H1 (cell line): ENCODE measurements at regions not wholly inside any gene's neighbourhood (a gene's known extent, or its start where the extent isn't known, plus 50 kb on each side); places are given as distances from the start of the nearest gene placed in this dataset.

Source experiments
- CTCF ChIA-PET: fragments of 300-600 bp; sonication (Branson Sonifier 250); formaldehyde crosslinking; loops from one replicate; lab custom pipeline; 2021; ENCODE audit not compliant: partially characterized antibody; lab: Charles Lee
- POLR2A ChIA-PET: fragments of 300-600 bp; sonication (Branson Sonifier 250); formaldehyde crosslinking; loops from one replicate; lab custom pipeline; 2021; ENCODE audit warnings: inconsistent platforms; ENCODE audit not compliant: partially characterized antibody; lab: Charles Lee
- DNase-seq, 2 experiments: peaks; one replicate each; pipeline versions ENCODE4 v3.0.0 to v3.0.0-alpha.2; 2010 to 2022; ENCODE audit warnings: low spot score in 2 of 2, low read depth in 1 of 2, mixed read lengths in 1 of 2
- FAIRE-seq: peaks from 2 replicates; lab custom pipeline; 2011; peaks lifted over from hg19 to GRCh38; lab: Jason Lieb, UNC
- H2AFZ ChIP-seq: 2 replicates; pipeline ENCODE4 v1.8.1; 2012; ENCODE audit warnings: low read length, inconsistent platforms
- H2AK5ac ChIP-seq: 2 replicates; pipeline ENCODE4 v1.6.1; 2013; ENCODE audit warnings: low read depth, low read length
- H2BK120ac ChIP-seq: replicated peaks from 2 replicates; pipeline ENCODE3; 2013; ENCODE audit warnings: low read depth, low read length, inconsistent platforms
- H2BK12ac ChIP-seq: 2 replicates; pipeline ENCODE4 v1.6.1; 2013; ENCODE audit warnings: low read depth, low read length
- H2BK15ac ChIP-seq: 2 replicates; pipeline ENCODE4 v1.6.1; 2013; ENCODE audit warnings: low read length
- H2BK20ac ChIP-seq: 2 replicates; pipeline ENCODE4 v1.6.1; 2013; ENCODE audit warnings: low read length
- H2BK5ac ChIP-seq: 2 replicates; pipeline ENCODE4 v1.6.1; 2013; ENCODE audit warnings: low read depth, low read length
- H3K14ac ChIP-seq: 2 replicates; pipeline ENCODE4 v1.6.1; 2013; ENCODE audit warnings: inconsistent platforms; ENCODE audit not compliant: insufficient read length
- H3K18ac ChIP-seq: 2 replicates; pipeline ENCODE4 v1.6.1; 2013; ENCODE audit warnings: low read length; ENCODE audit errors: extremely low read depth
- H3K23ac ChIP-seq: 2 replicates; pipeline ENCODE4 v1.6.1; 2013; ENCODE audit warnings: inconsistent platforms; ENCODE audit not compliant: insufficient read length
- H3K23me2 ChIP-seq: 2 replicates; pipeline ENCODE4 v1.6.1; 2013; ENCODE audit warnings: low read depth, low read length
- H3K27ac ChIP-seq: 2 replicates; pipeline ENCODE4 v1.6.1; 2011; ENCODE audit warnings: low read depth, low read length, inconsistent platforms
- H3K27me3 ChIP-seq, 4 experiments: replicated peaks in 1 of 4; 1 replicate in 1 of 4; 2 replicates in 3 of 4; pipeline versions ENCODE4 v1.6.1 to v1.8.1; 2011 to 2013; ENCODE audit warnings: low read length in 3 of 4, mild to moderate bottlenecking in 3 of 4, inconsistent platforms in 2 of 4, mixed read lengths in 2 of 4, moderate library complexity in 1 of 4; ENCODE audit not compliant: control insufficient read depth in 3 of 4, insufficient read depth in 3 of 4; ENCODE audit errors: extremely low read depth in 1 of 4
- H3K36me3 ChIP-seq, 4 experiments: 2 replicates each; pipeline versions ENCODE4 v1.6.1 to v1.8.1; 2011 to 2013; ENCODE audit warnings: mild to moderate bottlenecking in 4 of 4, low read length in 3 of 4, moderate library complexity in 2 of 4, control low read depth in 1 of 4, inconsistent platforms in 1 of 4; ENCODE audit not compliant: insufficient read depth in 4 of 4, control insufficient read depth in 2 of 4
- H3K4ac ChIP-seq: replicated peaks from 2 replicates; pipeline ENCODE3; 2013; ENCODE audit warnings: low read length, low read depth, mixed read lengths, inconsistent platforms; ENCODE audit not compliant: insufficient read length
- H3K4me1 ChIP-seq, 4 experiments: replicated peaks in 1 of 4; 1 replicate in 1 of 4; 2 replicates in 3 of 4; pipeline versions ENCODE4 v1.6.1 to v1.8.1; 2011 to 2013; ENCODE audit warnings: low read length in 3 of 4, inconsistent platforms in 2 of 4, mixed read lengths in 1 of 4; ENCODE audit not compliant: insufficient read depth in 4 of 4, control insufficient read depth in 3 of 4
- H3K4me2 ChIP-seq, 2 experiments: 2 replicates each; pipeline versions ENCODE4 v1.6.1 to v1.8.1; 2011 to 2013; ENCODE audit warnings: low read depth in 2 of 2, low read length in 2 of 2, control low read depth in 1 of 2, inconsistent platforms in 1 of 2, mild to moderate bottlenecking in 1 of 2; ENCODE audit not compliant: insufficient read depth in 1 of 2
- H3K4me3 ChIP-seq, 4 experiments: fragments of 200-600, 300-600 bp in 1 of 4; sonication (generic), shearing (Covaris generic), sonication (Bioruptor Twin) in 1 of 4; 2 replicates each; pipeline versions ENCODE4 v1.5.1 to v1.8.1; 2011 to 2016; ENCODE audit warnings: low read length in 4 of 4, low read depth in 3 of 4, control low read depth in 2 of 4, inconsistent platforms in 2 of 4, mild to moderate bottlenecking in 2 of 4, mixed read lengths in 1 of 4, moderate library complexity in 1 of 4; ENCODE audit not compliant: insufficient read depth in 2 of 4; ENCODE audit errors: extremely low read depth in 1 of 4
- H3K56ac ChIP-seq: replicated peaks from 2 replicates; pipeline ENCODE3; 2013; ENCODE audit warnings: low read depth, mild to moderate bottlenecking, mixed read lengths, low read length, inconsistent platforms; ENCODE audit not compliant: insufficient read length
- H3K79me1 ChIP-seq: 2 replicates; pipeline ENCODE4 v1.6.1; 2013; ENCODE audit warnings: low read depth, low read length, control low read depth
- H3K79me2 ChIP-seq, 2 experiments: 2 replicates each; pipeline versions ENCODE4 v1.6.1 to v1.8.1; 2012 to 2013; ENCODE audit warnings: low read length in 2 of 2, mild to moderate bottlenecking in 2 of 2, inconsistent platforms in 1 of 2; ENCODE audit not compliant: insufficient read depth in 2 of 2, control insufficient read depth in 1 of 2
- H3K9ac ChIP-seq, 4 experiments: replicated peaks in 1 of 4; 1 replicate in 1 of 4; 2 replicates in 3 of 4; pipeline versions ENCODE4 v1.6.1 to v1.8.1; 2011 to 2013; ENCODE audit warnings: low read depth in 3 of 4, low read length in 3 of 4, control low read depth in 2 of 4, mild to moderate bottlenecking in 2 of 4, moderate library complexity in 2 of 4, inconsistent platforms in 1 of 4; ENCODE audit errors: extremely low read depth in 1 of 4
- H3K9me3 ChIP-seq, 2 experiments: 2 replicates each; pipeline versions ENCODE4 v1.6.1 to v1.8.1; 2012 to 2013; ENCODE audit warnings: mild to moderate bottlenecking in 2 of 2, moderate library complexity in 2 of 2, control low read depth in 1 of 2, inconsistent platforms in 1 of 2, low read depth in 1 of 2, low read length in 1 of 2, mixed read lengths in 1 of 2; ENCODE audit not compliant: insufficient read depth in 2 of 2
- H4K20me1 ChIP-seq, 2 experiments: replicated peaks in 1 of 2; 2 replicates each; pipeline versions ENCODE3 to v1.8.1; 2011 to 2013; ENCODE audit warnings: inconsistent platforms in 2 of 2, low read length in 2 of 2, mild to moderate bottlenecking in 1 of 2; ENCODE audit not compliant: insufficient read depth in 2 of 2, control insufficient read depth in 1 of 2
- H4K5ac ChIP-seq: 2 replicates; pipeline ENCODE4 v1.6.1; 2013; ENCODE audit warnings: low read length, low read depth, mixed read lengths, inconsistent platforms; ENCODE audit not compliant: insufficient read length
- H4K8ac ChIP-seq: 2 replicates; pipeline ENCODE4 v1.8.0; 2013; ENCODE audit warnings: mild to moderate bottlenecking, moderate library complexity, low read length, inconsistent platforms; ENCODE audit not compliant: insufficient read depth; ENCODE audit errors: extremely low read depth
- H4K91ac ChIP-seq: replicated peaks from 2 replicates; pipeline ENCODE3; 2013; ENCODE audit warnings: low read length, mixed read lengths, inconsistent platforms; ENCODE audit not compliant: insufficient read length
- CBX8 ChIP-seq: fragments of 300-800, 300-1000 bp; sonication (generic); IDR thresholded peaks from 2 replicates; pipeline ENCODE4 v1.7.1; 2016; ENCODE audit warnings: low read depth, low read length, borderline replicate concordance
- CHD2 ChIP-seq: IDR thresholded peaks from 2 replicates; pipeline ENCODE4 v1.6.1; 2012; ENCODE audit warnings: low read length, improper control_type of control experiment
- MAX ChIP-seq: IDR thresholded peaks from 2 replicates; pipeline ENCODE4 v1.6.1; 2012; ENCODE audit warnings: inconsistent platforms
- TCF12 ChIP-seq: IDR thresholded peaks from 2 replicates; pipeline ENCODE4 v1.6.1; 2011; ENCODE audit warnings: low read depth, mild to moderate bottlenecking, low read length
- WGBS, 2 experiments: shearing (Covaris generic) in 1 of 2; methylation state at CpG; one replicate each; pipeline versions ENCODE4 v1.1.6 to v1.1.7; 2013 to 2015; ENCODE audit warnings: low lambda C conversion rate in 2 of 2, mixed read lengths in 2 of 2, inconsistent platforms in 1 of 2, low coverage in 1 of 2, missing lambda C conversion rate in 1 of 2; ENCODE audit not compliant: insufficient replicate concordance in 2 of 2, insufficient coverage in 1 of 2, insufficient read length in 1 of 2; ENCODE audit errors: extremely low coverage in 1 of 2, missing lambda C conversion rate in 1 of 2; 5-methylcytosine and 5-hydroxymethylcytosine counted together

GRCh38 chr12:25645427-25645826 lies 92.3 kb upstream of the LMNTD1 start:
- Histone ChIP-seq H3K23ac (no peak overlapping the region), H3K9me3 (no peaks in the 10 kb centered on the region), H3K4me1 (peaks cover 0 to 4% (median 1%) of the 10 kb centered on the region in 4 experiments; a peak in 1 of 7 replicates), H3K4me3 (no peak overlapping the region), H4K5ac (no peak overlapping the region), H2BK15ac (no peak overlapping the region), H3K79me2 (no peaks in the 10 kb centered on the region), H3K27ac (no peak overlapping the region), H3K9ac (no peak overlapping the region), H2AK5ac (no peak overlapping the region), H3K79me1 (no peaks in the 10 kb centered on the region), H3K4me2 (no peak overlapping the region), H2AFZ (no peak overlapping the region)
- POLR2A ChIA-PET = no interaction called here
- CTCF ChIA-PET = interaction anchor here (0.7 to 1.3 kb wide), 3 partner anchors 9 to 447 kb away, joined by 3 to 5 read pairs (median 3); no protein-coding TSS in a partner anchor
- no peak for FAIRE-seq
- TF ChIP-seq TCF12 (no peak), CBX8 (no peak), CHD2 (no peak), MAX (no peak)
- TF ChIP-seq, all 59 proteins: peak for 0
- no peaks in the 10 kb centered on the region for H3K27me3 ChIP-seq
- H3K14ac ChIP-seq = no peak overlapping the region
- H2BK12ac ChIP-seq = no peak overlapping the region
- no peaks in the 10 kb centered on the region for H3K36me3 ChIP-seq
- H2BK5ac ChIP-seq = no peak overlapping the region
- H2BK20ac ChIP-seq = no peak overlapping the region
- H4K8ac ChIP-seq = no peak overlapping the region
- 80% methylated on average over 4 of the region's 4 CpGs; no CpG with 5 or more reads in 1 of the 2 experiments for WGBS, 2 experiments
- no peak overlapping the region for H2BK120ac ChIP-seq
- no peak overlapping the region for H3K18ac ChIP-seq
- no peak for DNase-seq
- H4K91ac ChIP-seq = no peak overlapping the region
- no peak overlapping the region for H3K4ac ChIP-seq
- no peaks in the 10 kb centered on the region for H4K20me1 ChIP-seq
- no peaks in the 10 kb centered on the region for H3K23me2 ChIP-seq
- H3K56ac ChIP-seq = no peak overlapping the region
